Inflammatory macrophage (primary cell): ENCODE measurements at regions not wholly inside any gene's neighbourhood (a gene's known extent, or its start where the extent isn't known, plus 50 kb on each side); places are given as distances from the start of the nearest gene placed in this dataset.

Source experiments
- DNase-seq, 2 donors: peaks; one replicate each; pipeline ENCODE4 v3.0.0-alpha.2; 2020 to 2022

GRCh38 chr16:64008131-64008530 lies 1113.7 kb downstream of the CDH11 start:
- no peak for DNase-seq

- DNase-seq, result no peak
These were observed 1117.7 kb downstream of the CDH11 start for GRCh38 chr16:64004116-64004515.

- DNase-seq, result no peak
These were observed 1126.8 kb downstream of the CDH11 start for GRCh38 chr16:63995025-63995424.

DNA sequence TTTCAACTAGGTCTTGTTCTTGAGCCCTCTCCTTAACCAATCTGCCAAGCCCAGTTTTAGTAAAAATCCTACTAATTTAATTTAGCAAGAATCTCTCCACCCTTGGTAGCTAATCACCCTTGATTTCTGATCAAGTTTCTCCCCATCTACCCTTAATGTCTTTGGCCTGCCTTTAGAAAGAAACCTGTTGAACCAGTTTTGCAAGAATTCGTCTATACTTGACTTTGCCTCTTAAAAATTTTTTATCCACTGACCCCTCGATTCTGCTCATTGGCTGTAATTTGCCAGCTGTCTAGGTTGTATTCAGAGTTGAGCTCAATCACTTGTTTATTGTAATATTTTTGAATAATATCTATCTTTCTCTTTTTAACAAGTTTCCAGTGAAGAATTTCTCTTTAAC lies 1138.5 kb downstream of the CDH11 start:
- no peak for DNase-seq

DNA sequence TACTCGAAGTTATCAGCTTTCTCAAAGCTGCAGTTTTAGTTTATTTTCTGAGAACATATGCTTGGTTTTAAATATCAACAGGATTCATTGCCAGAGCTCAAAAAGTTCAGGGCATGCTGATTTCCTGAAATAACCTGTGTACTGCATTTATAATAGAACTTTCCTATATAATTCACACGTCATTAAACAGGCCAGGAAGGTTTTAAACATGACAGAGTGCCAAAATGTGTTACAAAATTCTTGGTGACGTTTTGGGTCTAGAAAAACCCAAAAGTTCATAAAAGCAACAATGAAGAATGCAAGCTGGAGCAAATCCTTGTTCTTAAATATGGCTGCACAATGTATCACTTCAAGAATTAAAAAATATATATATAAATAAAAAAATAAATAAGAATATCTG lies 1139.1 kb downstream of the CDH11 start:
- DNase-seq, result no peak

GRCh38 chr16:63982110-63982509 lies 1139.8 kb downstream of the CDH11 start:
- no peak for DNase-seq

GRCh38 chr16:63981639-63982038 lies 1140.2 kb downstream of the CDH11 start:
- DNase-seq, result no peak

DNA sequence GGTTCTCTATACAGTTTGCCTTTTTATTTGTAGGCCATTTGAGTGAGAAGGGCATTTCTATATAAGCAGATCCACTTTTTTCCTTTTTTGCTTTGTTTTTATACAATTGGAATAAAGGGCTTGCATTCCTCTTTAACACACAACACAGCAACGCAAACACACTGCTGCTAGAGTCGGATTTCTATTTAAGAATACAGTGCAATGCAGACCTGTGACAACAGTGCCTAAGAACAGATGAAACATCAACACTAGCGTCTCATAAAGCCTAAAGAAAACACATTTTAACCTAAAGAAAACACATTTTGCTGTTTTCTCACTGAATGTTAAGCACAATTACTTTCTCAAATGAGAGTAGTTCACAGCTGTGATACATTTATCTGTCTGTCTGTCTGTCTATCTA lies 1141.1 kb downstream of the CDH11 start:
- no peak for DNase-seq

DNA sequence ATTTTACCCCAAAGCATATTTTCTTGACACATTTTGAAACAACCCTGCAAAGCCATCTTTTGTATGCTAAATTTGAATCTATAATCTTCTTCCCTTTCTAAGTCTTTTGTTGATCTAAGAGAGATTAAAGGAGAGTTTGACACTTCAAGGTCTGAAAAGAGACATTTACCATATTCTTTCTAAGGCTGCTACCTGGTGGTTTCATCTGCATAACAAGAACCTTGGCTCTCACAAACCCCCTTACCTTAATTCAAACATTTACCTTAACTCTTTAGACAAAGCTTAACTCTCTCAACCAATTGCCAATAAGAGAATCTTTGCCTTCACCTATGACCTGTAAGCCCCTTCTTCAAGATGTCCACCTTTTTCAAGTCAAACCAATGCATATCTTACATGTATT lies 1143.6 kb downstream of the CDH11 start:
- DNase-seq, result no peak

DNA sequence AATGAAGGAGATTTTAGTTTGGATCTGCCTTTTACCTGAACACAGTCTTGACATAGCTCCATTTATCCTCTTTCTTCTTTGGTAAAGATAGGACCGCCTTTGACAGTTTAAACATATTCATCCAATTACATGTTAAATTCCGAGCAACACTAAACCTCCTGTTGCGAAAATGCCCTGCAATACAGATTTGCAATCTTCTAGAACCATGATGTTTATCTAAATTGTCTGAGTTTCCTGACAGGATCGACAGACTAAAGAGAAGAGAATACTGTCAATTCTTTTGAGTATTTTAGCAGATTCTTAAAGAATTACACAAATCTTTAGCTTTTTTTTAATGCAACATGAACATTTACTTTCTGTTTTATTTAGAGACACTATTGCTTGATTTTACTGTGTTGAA lies 1145.5 kb downstream of the CDH11 start:
- no peak for DNase-seq

DNA sequence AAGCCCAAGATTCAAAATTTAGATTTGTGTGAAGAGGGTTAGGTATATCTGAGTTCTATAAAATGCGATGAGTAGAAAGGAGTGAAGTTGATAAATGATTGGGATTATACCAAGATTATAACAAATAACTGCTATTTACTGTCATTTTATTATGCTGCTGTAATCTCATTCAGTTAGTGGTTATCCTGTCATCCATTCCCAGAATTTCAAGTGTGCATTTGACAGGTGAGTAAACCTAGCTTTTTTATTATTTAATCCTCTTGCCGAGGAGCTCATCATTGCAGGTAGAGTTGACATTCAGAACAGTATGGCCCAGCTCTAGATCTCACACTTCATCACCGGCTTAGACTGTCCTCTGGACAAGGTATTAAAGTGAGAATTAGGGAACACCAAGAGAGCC lies 1146.2 kb downstream of the CDH11 start:
- no peak for DNase-seq

GRCh38 chr16:63967966-63968365 lies 1153.9 kb downstream of the CDH11 start:
- DNase-seq, result no peak

- DNase-seq, result no peak
These were observed 1161.5 kb downstream of the CDH11 start for GRCh38 chr16:63960321-63960720.

- DNase-seq, result no peak
These were observed 1174.8 kb downstream of the CDH11 start for GRCh38 chr16:63947022-63947421.

DNA sequence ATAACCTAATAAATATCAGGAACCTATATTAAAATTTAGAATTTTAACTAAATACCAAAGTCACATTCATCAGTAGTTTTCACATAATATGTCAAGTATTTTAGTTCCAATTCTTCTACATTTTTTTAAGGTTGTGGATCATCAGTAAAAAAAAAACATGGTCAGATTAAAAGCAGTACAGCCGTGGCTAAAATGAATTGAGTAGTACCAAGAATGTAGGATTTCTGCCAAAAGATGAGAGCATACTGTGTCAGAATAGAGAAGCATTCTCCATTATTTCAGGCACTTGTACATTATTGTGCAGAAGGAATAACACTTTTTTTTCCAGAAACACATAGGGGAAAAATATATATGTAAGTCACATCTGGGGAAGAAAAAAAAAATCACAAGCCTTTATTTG lies 1176.1 kb downstream of the CDH11 start:
- DNase-seq, result no peak

DNA sequence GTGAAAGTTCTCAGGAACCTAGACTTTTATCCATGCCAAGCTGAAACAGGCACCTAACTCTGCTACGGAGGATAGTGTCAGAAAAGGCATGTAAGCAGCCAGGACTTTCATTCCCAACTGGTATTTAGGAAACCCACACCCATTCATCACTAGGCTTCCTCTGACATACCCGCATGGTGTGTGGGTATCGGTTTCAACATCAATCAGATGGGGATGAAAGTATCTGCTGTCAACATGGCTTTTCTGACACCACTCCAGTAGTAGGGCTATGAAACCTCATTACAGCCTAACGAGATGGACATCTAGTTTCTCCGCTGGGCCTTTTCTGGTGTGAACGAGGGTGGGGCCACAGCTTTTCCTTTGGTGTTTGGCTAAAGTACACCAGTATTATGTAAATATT lies 1178.3 kb downstream of the CDH11 start:
- DNase-seq, result no peak

DNA sequence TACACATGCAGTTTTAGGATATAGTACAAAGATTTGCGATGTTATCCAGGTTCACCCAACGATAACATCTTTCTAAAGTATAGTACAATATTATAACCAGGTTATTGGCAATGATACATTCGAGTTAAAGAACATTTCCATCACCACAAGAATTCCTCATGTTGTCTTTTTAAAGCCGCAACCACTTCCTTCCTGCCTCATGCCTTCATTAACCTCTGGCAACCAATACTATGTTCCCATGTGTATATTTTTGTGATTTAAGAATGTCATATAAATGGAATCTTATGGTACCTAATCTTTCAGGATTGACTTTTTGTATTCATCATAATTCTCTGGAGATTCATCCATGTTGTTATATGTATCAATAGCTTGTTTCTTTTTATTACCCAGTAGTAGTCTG lies 1183.2 kb downstream of the CDH11 start:
- DNase-seq, result no peak

GRCh38 chr16:63933841-63934240 lies 1188.0 kb downstream of the CDH11 start:
- no peak for DNase-seq

DNA sequence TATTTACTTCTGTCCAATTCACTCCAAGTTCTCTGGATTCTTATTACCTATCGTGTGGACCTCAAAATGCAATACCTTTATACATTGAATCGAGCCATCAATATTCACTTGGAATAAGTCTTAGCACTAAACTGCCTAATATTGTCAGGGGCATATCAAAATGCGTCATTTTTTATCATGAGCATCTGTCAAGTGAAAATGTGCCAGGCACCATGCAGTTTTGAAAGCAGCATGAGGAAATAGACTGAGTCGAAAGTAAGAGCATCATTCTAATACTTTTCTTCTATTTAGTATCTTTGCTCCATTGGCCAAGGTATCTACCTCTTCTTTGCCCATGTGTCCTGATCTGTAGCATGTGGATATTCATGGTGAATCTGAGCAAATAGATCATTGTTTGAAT lies 1193.4 kb downstream of the CDH11 start:
- no peak for DNase-seq

DNA sequence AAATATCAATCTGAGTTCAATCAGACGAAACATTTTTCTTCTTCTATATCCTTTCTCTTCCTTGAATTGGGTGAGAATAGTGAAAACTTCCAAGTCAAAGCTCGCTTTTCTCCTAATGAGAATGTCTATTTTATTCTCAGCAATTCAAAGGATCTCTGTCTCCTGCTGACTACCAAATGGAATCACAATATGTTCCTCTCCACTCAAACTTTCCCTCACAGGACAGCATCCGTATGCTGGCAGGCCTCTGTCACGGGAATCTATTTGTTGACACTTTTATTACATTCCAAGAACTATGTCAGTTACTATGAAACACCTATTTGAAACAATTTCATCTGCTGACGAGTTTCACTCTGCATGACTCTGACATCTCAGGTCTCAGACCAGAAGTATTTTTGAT lies 1196.6 kb downstream of the CDH11 start:
- DNase-seq, result no peak

- DNase-seq, result no peak
These were observed 1199.3 kb downstream of the CDH11 start for GRCh38 chr16:63922560-63922959.

DNA sequence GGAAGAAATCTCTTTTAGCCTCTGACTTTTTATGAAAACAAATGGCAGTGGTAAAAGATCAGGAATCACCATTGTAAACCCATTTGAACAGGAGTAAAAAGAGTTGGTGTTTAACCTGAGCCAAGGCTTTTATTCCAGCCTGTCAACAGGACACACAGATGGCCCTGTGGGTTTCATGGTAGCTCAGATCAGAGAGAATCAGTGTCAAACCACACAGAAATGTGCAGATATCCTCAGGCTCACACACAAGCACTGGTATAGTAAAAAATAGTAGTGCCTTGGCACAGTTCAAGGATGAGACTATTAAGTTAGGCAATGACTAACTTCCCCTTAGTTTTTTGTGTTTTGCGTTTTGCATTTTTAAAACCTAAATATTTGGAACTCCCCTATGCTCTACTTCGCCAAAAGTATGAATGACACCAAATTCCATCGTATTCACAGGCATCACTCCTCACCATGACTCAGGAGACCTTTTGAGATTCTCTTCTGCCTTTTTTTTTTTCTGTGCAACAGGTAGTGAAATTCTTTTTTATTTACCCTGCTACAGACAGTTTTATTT lies 1200.0 kb downstream of the CDH11 start:
- no peak for DNase-seq

DNA sequence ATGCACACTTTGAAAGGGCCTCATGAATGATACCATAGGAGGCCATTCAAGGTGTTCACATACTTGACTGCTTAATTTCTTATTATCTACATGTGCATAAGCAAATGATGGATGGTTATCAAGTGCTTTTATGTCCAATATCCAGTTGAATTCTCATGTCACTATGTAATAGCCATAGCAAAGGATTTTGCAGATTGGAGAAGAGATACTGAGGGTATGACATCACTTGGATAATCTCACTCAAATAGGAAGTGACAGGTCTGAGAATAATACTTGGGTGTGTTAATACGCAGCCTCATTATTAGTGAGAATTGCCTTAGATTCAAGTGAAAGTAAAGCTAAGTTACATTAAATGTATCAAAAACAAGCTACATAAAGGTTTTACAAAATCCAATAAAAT lies 1208.6 kb downstream of the CDH11 start:
- no peak for DNase-seq

GRCh38 chr16:63907251-63907650 lies 1214.6 kb downstream of the CDH11 start:
- no peak for DNase-seq

- no peak for DNase-seq
These were observed 1216.9 kb downstream of the CDH11 start for GRCh38 chr16:63904930-63905329.

DNA sequence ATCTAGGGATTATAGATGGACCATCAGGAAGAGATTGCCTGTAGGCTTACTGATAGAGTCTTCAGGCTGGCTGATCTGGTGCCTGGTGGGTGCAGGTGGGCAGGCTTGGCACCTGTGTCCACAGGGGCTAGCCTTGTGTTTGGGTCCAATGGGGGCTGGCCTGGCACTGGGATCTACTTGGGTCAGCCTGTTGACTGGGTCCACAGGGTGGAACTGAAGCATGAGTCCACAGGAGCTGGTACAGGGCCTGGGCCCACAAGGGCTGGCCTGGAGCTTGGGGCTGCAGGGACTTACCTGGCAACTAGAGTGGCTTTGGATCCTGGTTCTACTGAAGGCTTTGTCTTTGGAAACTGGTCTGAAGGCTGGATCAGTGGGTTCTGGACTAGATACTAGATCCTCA lies 1217.7 kb downstream of the CDH11 start:
- no peak for DNase-seq
